ENCODE measurements at regions not wholly inside any gene's neighbourhood (a gene's known extent, or its start where the extent isn't known, plus 50 kb on each side); places are given as distances from the start of the nearest gene placed in this dataset.
"Not testable (repeated sequence)": the region's sequence is repeated elsewhere in the genome, so short reads cannot be mapped to it uniquely, and the experiment has no call there.

- intact Hi-C loops (cut with micrococcal nuclease; ENCODE audit: unreplicated experiment); H3K27ac ChIP-seq (ENCODE audit: control insufficient read depth, insufficient read depth); H3K36me3 ChIP-seq (ENCODE audit: control insufficient read depth in 2 of 2, insufficient read depth in 2 of 2, low read length in 1 of 2); H3K4me2 ChIP-seq (ENCODE audit: control insufficient read depth, insufficient read depth); H3K4me3 ChIP-seq; DNase-seq (ENCODE audit: low read depth, low spot score); H2AFZ ChIP-seq (ENCODE audit: control insufficient read depth, low read depth, low read length); BruUV-seq (replicated peaks); in situ Hi-C loops (cut with MboI); FAIRE-seq; RAD21 ChIA-PET (ENCODE audit: unreplicated experiment); ATAC-seq; H3K9ac ChIP-seq (ENCODE audit: control insufficient read depth, insufficient read depth, low read length); H3K27me3 ChIP-seq (replicated peaks in 1 of 2; ENCODE audit: control insufficient read depth in 2 of 2, insufficient read depth in 2 of 2, low read length in 1 of 2); H4K20me1 ChIP-seq (ENCODE audit: control insufficient read depth, insufficient read depth); H3K79me2 ChIP-seq (ENCODE audit: control insufficient read depth, insufficient read depth, low read length); H3K9me3 ChIP-seq (replicated peaks; ENCODE audit: control insufficient read depth, insufficient read depth, low read length); H3K4me1 ChIP-seq (ENCODE audit: control insufficient read depth, insufficient read depth, low read length): not testable (repeated sequence)
- WGBS (ENCODE audit: insufficient coverage, insufficient replicate concordance, low lambda C conversion rate, missing lambda C conversion rate), result 18% methylated on average over 2 of the region's 2 CpGs
- ChIA-PET CTCF (interaction anchor here (0.8 to 1.1 kb wide), 2 partner anchors 14 to 263 kb away, joined by 3 to 4 read pairs; no protein-coding TSS in a partner anchor), SMC1A (ENCODE audit: uncharacterized antibody, unreplicated experiment) (interaction anchor here (1.1 to 1.5 kb wide), 2 partner anchors 13 to 15 kb away, joined by 3 read pairs; no protein-coding TSS in a partner anchor), POLR2A (interaction anchor here (0.6 kb wide), 1 partner anchor 12 kb away, joined by 4 read pairs; no protein-coding TSS in a partner anchor)
These were observed 167.4 kb upstream of the IGFBP3 start for GRCh38 chr7:46088486-46088885.

GRCh38 chr7:46080595-46081159 lies 159.6 kb upstream of the IGFBP3 start:
- Histone ChIP-seq H3K27ac (ENCODE audit: control insufficient read depth, insufficient read depth) (no peak overlapping the region), H4K20me1 (ENCODE audit: control insufficient read depth, insufficient read depth) (no peaks in the 10 kb centered on the region), H2AFZ (ENCODE audit: control insufficient read depth, low read depth, low read length) (no peak overlapping the region), H3K36me3 (ENCODE audit: control insufficient read depth in 2 of 2, insufficient read depth in 2 of 2, low read length in 1 of 2) (no peaks in the 10 kb centered on the region), H3K9ac (ENCODE audit: control insufficient read depth, insufficient read depth, low read length) (no peak overlapping the region), H3K79me2 (ENCODE audit: control insufficient read depth, insufficient read depth, low read length) (no peaks in the 10 kb centered on the region), H3K27me3 (replicated peaks in 1 of 2; ENCODE audit: control insufficient read depth in 2 of 2, insufficient read depth in 2 of 2, low read length in 1 of 2) (no peaks in the 10 kb centered on the region), H3K4me3 (no peak overlapping the region), H3K4me1 (ENCODE audit: control insufficient read depth, insufficient read depth, low read length) (no peaks in the 10 kb centered on the region), H3K9me3 (replicated peaks; ENCODE audit: control insufficient read depth, insufficient read depth, low read length) (no peaks in the 10 kb centered on the region), H3K4me2 (ENCODE audit: control insufficient read depth, insufficient read depth) (no peak overlapping the region)
- intact Hi-C loops (cut with micrococcal nuclease; ENCODE audit: unreplicated experiment), result no loop called here
- DNase-seq (ENCODE audit: low read depth, low spot score) (no peak), FAIRE-seq (no peak), ATAC-seq (no peak)
- POLR2A ChIA-PET, result no interaction called here
- CTCF ChIA-PET, result interaction anchor here (0.6 kb wide), 1 partner anchor 12 kb away, joined by 4 read pairs; no protein-coding TSS in a partner anchor
- RAD21 ChIA-PET (ENCODE audit: unreplicated experiment), result no interaction called here
- in situ Hi-C loops (cut with MboI), result no loop called here
- WGBS (ENCODE audit: insufficient coverage, insufficient replicate concordance, low lambda C conversion rate, missing lambda C conversion rate), result 36% methylated on average over 4 of the region's 4 CpGs
- no peak for TF ChIP-seq HCFC1 (IDR thresholded peaks at IDR 0.05; ENCODE audit: low read length)
- TF ChIP-seq ZBED1 (IDR thresholded peaks at IDR 0.05; ENCODE audit: borderline replicate concordance), result no peak
- no peak for TF ChIP-seq E2F4 (IDR thresholded peaks at IDR 0.05; ENCODE audit: low read depth, low read length)
- TF ChIP-seq SMC3 (IDR thresholded peaks at IDR 0.05; ENCODE audit: borderline replicate concordance, low read length), result no peak
- SMC1A ChIA-PET (ENCODE audit: uncharacterized antibody, unreplicated experiment), result interaction anchor here (0.6 to 1.7 kb wide), 3 partner anchors 12 to 120 kb away, joined by 3 to 6 read pairs (median 3); no protein-coding TSS in a partner anchor
- no TSS peak for BruUV-seq (replicated peaks)
